HCEC 1CT (cell line): ENCODE measurements at regions not wholly inside any gene's neighbourhood (a gene's known extent, or its start where the extent isn't known, plus 50 kb on each side); places are given as distances from the start of the nearest gene placed in this dataset.
"Not testable (repeated sequence)": the region's sequence is repeated elsewhere in the genome, so short reads cannot be mapped to it uniquely, and the experiment has no call there.

Experiments
- DNase-seq: peaks from one replicate; pipeline ENCODE4 v3.0.0-alpha.2; 2017

DNA sequence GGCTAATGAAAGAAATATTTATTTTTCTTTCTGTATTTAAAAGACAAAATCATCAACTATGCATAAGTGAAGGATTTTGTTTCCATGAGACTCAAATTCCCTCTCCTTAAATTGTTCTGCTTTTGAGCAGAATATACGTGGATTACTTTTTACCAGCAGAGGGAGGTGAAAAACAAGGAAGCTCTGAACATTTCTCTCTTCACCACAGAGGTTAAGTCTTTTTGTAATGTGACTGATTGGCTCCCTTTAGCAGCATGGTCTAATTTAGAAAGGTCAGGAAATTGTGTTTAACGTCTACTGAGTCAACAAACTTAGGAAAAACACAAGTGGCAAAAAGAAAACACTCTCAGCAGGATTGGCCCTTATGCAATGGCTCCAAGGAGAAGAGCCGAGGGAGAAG, 55.1 kb upstream of the F9 start:
- no peak for DNase-seq

DNA sequence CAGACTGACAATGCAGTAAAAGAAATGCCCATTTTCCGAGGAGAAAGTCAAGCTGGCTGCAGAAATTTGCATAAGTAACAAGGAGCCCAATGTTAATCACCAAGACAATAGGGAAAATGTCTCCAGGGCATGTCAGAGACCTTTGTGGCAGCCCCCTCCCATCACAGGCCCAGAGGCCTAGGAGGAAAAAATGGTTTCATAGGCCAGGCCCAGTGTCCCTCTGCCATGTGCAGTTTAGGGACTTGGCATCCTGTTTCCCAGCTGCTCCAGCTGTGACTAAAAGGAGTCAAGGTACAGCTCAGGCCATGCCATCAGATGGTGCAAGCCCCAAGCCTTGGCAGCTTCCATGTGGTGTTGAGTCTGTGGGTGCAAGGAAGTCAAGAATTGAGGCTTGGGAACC, 68.6 kb upstream of the F9 start:
- not testable (repeated sequence) for DNase-seq

DNA sequence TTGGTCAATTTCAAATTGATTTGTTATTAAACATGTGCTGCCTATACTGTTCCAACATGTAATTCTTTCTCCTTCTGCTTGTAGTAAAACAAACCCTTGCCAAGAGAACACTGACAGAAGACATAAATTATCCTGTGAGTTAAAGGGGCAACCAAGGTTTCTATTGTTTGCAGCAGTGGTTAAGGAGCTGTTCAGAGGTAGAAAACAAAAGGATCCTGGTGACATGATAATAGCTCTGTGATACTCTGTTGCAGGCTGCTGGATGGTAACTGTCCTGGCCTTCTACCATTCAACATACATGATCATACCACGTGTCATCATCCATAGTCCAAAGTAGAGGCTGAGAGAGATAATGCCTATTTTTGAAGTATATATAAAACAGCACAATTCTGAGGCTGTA, 75.8 kb upstream of the F9 start:
- DNase-seq = no peak

DNA sequence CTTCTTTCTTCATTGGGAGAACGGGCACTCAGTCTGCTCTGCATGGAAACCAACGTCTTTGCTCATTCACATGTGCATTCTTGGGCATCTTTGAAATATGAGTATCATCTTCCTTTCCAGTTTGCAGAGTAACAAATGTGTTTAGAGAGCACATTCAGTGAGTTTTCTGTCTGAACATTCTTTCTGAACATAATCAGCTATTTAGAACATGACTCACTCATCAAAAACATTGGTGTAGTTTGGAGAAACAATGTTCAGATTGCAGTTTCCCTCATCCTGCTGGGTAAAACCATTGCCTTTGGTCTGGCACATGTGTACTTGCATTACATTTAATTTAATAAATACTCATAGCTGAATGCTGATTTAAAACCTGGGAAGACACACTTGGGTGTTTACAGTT, 81.5 kb upstream of the F9 start:
- peak; percentile 1 for DNase-seq

DNA sequence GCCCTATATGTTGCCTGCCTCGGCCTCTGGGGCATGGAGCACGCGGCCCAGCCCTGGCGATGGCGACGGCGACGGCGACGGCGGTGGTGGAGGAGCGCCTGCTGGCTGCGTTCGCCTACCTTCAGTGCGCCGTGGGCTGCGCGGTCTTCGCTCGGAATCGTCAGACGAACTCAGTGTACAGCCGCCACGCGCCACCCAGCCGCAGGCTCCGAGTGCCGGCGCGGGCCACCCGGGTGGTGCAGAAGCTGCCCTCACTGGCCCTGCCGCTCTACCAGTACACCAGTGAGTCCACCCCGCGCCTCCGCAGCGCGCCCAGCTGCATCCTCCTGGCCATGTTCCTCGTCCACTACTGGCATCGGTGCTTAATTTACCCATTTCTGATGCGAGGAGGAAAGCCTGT, 83.7 kb upstream of the F9 start:
- DNase-seq = no peak

DNA sequence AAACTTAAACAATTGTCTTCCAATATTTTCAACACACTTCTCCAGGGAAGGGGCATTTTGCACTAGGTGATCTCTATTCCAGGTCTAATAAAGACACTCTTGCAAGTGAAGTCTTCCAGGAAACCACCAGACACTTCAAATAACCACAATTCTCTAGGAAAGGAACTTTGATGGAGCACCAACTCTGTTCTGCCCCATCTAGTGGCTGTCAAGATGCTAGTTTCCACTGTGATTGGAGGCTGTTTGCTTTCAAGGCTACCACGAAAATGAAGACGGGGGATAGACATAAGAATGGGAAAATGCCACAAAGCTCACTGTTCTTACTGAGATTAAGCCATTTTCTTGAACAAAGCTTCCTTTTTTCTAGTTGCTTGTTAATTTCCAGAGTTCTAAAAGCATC, 100.6 kb upstream of the F9 start:
- DNase-seq = peak; percentile 0

DNA sequence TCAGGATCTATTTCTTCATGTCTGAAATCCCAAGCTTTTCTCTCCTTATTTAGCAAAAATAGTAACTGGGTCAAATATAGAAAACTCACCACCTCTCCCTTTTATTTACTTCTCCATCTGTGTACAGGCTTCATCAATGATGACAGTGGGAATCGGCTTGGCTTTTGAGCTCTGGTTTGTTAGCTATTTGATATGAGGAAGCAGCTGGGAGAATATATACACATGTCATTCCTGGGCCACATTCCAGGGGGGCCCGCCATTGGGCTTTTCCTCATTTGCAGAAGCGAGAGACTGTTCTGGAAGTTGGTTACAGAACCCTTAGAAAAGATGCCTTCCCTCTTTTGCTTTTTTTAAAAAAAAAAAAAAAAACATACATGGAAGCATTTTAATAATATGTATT, 107.4 kb upstream of the F9 start:
- no peak for DNase-seq

DNA sequence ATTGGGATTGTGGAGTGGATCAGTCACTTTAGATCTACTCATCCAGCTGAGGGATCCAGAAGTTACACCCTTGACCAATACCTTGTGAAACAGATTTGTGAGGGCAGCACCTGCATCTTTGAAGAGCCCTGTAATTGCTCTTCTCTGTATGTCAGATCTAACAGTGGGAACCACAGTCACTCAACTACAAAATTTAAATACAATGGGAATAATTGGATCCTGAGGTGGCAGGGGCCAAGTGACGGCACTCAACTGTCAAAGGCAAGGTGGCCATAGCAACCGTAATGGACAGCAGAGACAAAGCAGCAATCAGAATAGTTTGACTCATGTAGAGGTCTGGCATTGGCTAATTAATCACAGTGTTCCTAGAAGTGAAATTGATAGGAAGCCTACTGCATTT, 132.3 kb upstream of the F9 start:
- DNase-seq = not testable (repeated sequence)

DNA sequence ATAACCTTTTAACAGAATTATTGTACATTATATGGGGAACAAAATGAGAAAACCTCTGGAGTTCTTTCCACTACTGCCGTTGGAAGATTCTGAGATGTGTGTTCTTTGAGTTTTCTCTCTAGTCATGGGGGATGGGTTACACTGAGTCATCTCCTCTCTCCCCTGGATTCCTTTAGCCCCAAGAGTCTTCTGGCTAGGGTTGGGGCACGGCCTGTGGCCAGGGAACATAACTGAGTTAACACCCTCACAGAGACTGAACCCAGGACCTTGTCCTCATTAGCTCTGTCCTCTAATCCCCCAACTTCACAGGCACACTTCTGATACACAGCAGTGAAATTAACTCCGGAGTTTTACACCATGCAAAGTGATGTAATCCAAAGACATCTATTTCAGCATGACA, 142.3 kb upstream of the F9 start:
- no peak for DNase-seq

DNA sequence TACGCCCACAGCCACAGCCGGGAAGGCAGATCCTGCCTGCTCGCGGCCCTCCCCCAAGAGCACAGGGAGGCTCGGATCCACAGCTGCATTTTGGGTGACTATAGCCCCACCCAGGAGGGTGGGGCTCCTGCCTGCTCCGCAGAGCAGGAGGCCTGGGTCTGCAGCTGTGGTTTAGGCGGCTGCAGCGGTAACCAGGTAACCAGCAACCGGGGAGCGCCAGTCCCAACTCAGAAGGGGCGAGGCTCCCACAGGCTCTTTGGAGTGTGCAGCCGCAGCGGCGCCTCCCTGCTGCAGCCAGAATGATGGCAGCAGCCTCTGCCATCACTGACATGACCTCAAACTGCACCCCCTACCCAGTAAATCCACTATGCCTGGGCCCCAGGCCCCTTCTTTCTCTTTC, 148.0 kb upstream of the F9 start:
- no peak for DNase-seq

DNA sequence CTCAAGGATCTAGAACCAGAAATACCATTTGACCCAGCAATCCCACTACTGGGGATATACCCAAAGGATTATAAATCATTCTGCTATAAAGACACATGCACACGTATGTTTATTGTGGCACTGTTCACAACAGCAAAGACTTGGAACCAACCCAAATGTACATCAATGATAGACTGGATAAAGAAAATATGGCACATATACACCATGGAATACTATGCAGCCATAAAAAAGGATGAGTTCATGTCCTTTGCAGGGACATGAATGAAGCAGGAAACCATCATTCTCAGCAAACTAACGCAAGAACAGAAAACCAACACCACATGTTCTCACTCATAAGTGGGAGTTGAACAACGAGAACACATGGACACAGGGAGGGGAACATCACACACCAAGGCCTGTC, 154.0 kb upstream of the F9 start:
- DNase-seq = not testable (repeated sequence)

DNA sequence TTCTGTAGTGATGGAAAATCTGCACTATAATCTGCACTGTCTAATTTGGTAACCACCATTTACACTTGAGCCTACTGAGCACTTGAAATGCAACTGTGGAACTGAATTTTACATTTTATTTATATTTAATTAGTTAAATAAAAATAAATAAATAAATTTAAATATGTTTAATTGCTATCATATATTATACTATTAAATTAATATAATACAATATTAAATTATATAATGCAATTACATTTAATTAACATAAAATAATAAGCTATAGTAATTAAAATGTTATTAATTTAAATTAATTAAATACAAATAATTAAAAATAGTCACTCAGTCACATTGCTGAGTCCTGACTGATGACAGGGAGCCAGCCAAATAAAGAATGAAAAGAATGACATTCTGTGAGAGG, 170.2 kb upstream of the F9 start:
- no peak for DNase-seq

DNA sequence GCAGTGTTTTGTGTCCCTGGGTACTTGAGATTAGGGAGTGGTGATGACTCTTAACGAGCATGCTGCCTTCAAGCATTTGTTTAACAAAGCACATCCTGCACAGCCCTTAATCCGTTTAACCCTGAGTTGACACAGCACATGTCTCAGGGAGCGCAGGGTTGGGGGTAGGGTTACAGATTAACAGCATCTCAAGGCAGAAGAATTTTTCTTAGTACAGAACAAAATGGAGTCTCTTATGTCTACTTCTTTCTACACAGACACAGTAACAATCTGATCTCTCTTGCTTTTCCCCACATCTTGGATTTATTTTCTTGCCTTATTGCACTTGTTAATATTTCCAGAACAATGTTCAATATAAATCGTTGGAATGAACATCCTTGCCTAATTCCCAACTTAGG, 187.9 kb upstream of the F9 start:
- not testable (repeated sequence) for DNase-seq

DNA sequence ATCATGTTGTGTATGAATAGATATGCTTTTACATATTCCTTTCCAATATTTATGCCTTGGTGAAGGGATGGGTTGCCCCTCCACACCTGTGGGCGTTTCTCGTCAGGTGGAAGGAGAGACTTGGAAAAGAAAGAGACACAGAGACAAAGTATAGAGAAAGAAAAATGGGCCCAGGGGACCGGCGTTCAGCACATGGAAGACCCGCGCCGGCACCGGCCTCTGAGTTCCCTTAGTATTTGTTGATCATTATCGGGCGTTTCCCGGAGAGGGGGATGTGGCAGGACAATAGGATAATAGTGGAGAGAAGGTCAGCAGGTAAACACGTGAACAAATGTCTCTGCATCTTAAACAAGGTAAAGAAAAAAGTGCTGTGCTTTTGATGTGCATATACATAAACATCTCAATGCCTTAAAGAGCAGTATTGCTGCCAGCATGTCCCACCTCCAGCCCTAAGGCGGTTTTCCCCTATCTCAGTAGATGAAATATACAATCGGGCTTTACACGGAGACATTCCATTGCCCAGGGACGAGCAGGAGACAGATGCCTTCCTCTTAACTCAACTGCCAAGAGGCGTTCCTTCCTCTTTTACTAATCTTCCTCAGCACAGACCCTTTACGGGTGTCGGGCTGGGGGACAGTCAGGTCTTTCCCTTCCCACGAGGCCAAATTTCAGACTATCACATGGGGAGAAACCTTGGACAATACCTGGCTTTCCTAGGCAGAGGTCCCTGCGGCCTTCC, 188.5 kb upstream of the F9 start:
- DNase-seq = not testable (repeated sequence)

DNA sequence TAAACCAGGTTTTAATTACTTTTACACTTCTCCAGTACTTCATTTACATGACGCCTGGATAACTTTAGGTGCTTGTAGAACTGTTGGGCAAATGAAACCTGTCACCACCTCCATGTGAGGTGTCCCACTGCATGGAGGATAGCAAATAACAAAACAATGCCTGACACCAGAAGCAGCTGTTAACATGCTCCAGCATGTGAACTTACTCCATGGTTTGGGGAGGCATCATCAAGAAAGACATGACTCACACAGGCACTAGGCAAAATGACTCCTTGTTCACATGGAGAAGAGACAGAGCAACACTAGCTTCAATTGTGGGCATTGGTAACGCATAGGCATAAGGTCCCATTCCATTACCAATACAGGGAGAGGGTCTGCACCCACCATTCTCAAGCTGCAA, 198.1 kb upstream of the F9 start:
- no peak for DNase-seq

DNA sequence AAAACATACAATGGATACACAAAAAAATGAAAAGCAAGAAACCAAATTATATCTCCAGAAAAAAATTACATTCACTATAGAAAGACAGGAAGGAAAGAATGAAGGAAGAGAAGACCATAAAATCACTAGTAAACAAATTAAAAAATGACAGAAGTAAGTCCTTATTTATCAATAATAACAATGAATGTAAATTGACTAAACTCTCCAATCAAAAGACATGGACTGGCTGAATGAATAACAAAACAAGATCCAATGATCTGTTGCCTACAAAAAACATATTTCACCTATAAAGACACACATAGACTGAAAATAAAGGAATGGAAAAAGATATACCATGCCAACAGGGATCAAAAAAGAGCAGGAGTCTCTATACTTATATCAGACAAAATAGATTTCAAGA, 203.2 kb upstream of the F9 start:
- no peak for DNase-seq

DNA sequence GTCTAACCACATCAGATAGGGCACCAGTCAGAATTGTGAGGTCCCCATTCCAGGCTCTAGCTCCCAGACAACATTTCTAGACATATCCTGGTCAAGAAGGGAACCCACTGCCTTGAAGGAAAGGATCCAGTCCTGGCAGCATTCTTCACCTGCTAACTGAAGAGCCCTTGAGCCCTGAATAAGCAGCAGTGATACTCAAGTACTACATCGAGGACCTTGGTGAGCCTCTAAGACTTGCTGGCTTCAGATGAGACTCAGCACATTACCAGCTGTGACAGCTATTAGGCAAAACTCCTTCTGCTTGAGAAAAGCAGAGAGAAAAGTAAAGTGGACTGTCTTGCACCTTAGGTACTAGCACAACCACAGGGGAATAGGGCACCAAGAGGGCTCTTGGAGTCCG, 205.8 kb upstream of the F9 start:
- DNase-seq = no peak

DNA sequence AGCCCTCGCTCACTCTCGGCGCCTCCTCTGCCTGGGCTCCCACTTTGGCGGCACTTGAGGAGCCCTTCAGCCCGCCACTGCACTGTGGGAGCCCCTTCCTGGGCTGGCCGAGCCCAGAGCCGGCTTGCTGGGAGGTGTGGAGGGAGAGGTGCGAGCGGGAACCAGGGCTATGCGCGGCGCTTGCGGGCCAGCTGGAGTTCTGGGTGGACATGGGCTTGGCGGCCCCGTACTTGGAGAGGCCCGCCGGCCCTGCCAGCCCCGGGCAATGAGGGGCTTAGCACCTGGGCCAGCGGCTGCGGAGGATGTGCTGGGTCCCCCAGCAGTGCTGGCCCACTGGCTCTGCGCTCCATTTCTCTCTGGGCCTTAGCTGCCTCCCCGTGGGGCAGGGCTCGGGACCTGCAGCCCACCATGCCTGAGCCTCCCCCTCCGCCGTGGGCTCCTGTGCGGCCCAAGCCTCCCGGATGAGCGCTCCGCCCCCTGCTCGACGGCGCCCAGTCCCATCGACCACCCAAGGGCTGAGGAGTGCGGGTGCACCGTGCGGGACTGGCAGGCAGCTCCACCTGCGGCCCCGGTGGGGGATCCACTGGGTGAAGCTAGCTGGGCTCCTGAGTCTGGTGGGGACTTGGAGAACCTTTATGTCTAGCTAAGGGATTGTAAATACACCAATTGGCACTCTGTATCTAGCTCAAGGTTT, 209.7 kb upstream of the F9 start:
- DNase-seq = not testable (repeated sequence)

DNA sequence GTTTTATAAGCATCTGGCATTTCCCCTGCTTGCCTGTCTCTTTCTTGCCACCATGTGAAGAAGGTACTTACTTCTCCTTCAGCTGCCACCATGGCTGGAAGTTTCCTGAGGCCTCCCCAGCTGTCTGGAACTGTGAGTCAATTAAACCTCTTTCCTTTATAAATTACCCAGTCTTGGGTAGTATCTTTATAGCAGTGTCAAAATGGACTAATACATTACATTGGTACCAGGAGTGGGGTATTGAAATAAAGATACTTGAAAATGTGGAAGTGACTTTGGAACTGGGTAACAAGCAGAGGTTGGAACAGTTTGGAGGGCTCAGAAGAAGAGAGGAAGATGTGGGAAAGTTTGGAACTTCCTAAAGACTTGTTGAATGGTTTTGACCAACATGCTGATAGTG, 223.9 kb upstream of the F9 start:
- DNase-seq = not testable (repeated sequence)

DNA sequence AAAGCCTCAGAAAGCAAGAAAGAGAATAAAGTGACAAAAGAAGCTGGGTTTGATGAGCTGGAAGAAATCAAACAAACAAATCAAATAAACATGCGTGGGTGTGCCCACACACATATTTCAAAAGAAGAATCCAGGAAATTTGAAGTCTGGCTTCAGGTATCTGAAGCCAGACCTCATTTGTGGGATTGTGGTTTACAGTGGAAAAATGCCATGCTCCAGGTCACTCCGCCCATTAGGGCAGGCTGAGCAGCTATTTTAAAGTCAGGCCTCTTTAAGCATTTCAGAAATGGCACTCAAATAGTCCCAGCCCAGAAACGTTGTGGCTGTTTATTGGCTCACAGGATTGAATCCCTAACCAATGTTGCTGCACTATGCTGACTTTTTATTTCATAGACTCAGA, 226.1 kb upstream of the F9 start:
- no peak for DNase-seq

DNA sequence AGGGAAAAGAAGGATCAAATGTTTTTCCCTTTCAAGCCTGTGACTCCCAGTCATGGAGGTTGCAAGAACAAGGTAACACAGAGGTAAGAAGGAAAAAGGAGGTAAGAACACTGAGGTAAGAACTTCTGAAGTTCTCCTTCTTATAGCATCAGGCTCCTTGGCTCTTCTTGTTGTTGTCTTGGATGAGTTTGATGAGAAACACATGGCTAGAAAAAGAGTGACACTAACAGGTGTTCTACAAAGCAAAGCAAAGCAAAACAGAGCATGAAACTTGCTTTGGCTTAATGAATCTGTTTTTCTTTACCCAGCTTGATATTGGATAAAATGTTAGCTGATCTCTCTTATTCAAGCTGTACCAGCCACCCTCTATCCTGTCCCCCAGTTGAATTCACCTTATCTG, 231.2 kb upstream of the F9 start:
- no peak for DNase-seq

DNA sequence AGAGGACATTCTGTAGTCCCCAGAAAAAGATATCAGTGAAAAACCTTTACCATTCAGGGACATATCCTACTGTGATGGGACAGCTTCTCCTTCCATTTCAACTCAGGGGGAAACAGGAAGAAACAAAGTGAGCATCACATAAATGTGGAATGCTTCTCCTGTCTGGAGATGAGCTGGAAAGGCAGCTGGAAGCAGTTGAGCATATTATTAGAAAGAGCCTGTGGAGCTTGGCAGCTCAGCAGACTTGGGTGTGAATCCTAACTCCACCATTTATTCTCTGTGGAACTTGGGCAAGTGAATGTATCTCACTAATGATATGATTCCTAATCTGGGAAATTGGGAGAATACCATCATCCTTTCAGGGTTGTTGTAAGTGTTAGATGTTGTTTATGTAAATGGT, 232.1 kb upstream of the F9 start:
- no peak for DNase-seq

DNA sequence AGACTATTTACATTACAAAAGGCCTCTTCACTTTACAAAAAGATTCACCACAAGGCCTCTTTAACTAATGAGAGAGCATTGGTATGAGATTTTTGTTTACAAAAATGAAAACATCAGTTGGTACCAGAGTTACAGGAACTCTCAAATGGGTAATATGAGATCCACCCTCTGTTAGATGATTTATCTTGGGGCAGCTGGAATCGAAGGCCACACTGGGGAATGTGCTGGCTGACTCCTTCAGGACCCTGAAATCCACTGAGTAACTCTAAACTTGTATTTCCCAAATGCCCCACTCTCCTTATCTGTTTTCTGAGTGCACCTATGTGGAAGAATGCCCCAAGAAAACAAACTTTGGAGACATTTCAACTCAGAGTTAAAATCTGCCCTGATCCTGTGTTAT, 232.9 kb upstream of the F9 start:
- DNase-seq = no peak

DNA sequence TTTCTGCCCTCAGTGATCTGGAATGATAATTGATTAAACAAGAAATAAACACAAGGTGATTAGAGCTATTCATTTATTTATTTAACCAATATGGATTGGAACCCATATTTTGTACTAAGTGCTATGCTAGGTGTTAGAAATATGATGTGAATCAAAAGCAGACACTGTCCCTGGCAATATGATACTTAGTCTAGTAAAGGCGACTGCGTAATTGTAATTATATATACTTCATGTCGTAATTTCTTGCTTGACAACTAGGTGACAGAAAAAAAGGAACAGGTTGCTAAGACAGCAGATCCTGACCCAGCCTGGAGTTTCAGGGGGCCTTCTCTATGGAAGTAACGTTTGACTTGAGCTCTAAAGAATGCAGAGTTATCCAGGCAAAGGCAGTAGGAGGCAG, 236.5 kb upstream of the F9 start:
- DNase-seq = no peak

DNA sequence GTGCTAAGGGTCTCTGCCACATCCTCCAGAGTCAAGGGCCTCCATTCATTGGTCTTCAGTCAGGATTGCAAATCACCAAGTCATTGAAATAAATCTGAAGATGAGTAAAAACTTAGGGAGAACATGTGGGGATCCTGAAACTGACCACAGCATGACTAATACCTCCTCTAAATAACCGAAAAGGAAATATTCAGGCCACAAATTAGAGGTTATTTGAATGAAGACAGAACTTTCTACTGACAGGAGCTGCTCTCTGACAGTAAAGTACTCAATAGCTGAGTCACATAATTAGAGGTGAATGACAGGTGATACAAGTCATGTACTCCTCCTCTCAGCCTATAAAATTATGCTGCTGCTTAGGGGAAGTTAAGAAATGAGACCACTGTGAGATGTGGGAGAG, 240.2 kb upstream of the F9 start:
- DNase-seq = peak; percentile 13
